Psoas muscle (tissue), 7 donors: ENCODE measurements at regions not wholly inside any gene's neighbourhood (a gene's known extent, or its start where the extent isn't known, plus 50 kb on each side); places are given as distances from the start of the nearest gene placed in this dataset.
A peak's percentile ranks its signal among the peaks of the same experiment; 100 is the strongest.

Experiments used
- ATAC-seq, 4 donors: fragments of 200-7000 bp; cut with Tn5 transposase; one replicate each; pipeline ENCODE4 v1.9.1; 2020; ENCODE audit warnings: moderate library complexity in 3 of 4, mild to moderate bottlenecking in 2 of 4
- DNase-seq, 2 donors: peaks; one replicate each; pipeline ENCODE4 v3.0.0-alpha.2; 2020
- H3K27ac ChIP-seq: fragments of 200-600 bp; one replicate; pipeline ENCODE4 v1.8.0; 2022
- H3K27me3 ChIP-seq, 3 donors: fragments of 200-600 bp in 1 of 3; one replicate each; pipeline versions ENCODE4 v1.6.1 to v1.8.0; 2013 to 2022; ENCODE audit warnings: low read length in 2 of 3, mild to moderate bottlenecking in 2 of 3, moderate library complexity in 1 of 3; ENCODE audit not compliant: insufficient read depth in 3 of 3
- H3K36me3 ChIP-seq, 2 donors: fragments of 200-600 bp in 1 of 2; one replicate each; pipeline versions ENCODE4 v1.6.1 to v1.8.0; 2013 to 2022; ENCODE audit warnings: low read depth in 1 of 2, mild to moderate bottlenecking in 1 of 2, moderate library complexity in 1 of 2; ENCODE audit not compliant: insufficient read depth in 1 of 2
- H3K4me1 ChIP-seq: fragments of 200-600 bp; one replicate; pipeline ENCODE4 v1.8.0; 2022
- H3K4me3 ChIP-seq: fragments of 200-600 bp; one replicate; pipeline ENCODE4 v1.8.0; 2022; ENCODE audit warnings: mild to moderate bottlenecking
- H3K9me3 ChIP-seq: fragments of 200-600 bp; one replicate; pipeline ENCODE4 v1.8.0; 2022
- CTCF ChIP-seq: fragments of 200-600 bp; IDR thresholded peaks from one replicate; pipeline ENCODE4 v1.8.0; 2022; ENCODE audit warnings: antibody characterized with exemption
- WGBS, 3 donors: extraction: QIAGEN DNeasy Blood & Tissue Kit; methylation state at CpG; one replicate each; pipeline versions ENCODE4 v1.1.6 to v1.1.7; 2013; 5-methylcytosine and 5-hydroxymethylcytosine counted together
- intact Hi-C, 2 donors: fragments of 100-400 bp; cut with DNase I; formaldehyde crosslinking; loops; one replicate each; pipeline versions ENCODE4 v1.11.0 to v1.14.2; 2022
- donor health status: healthy with polysubstance abuse.
- donor health status: DM: no; HTN: no; CAD: no; lungs with moderate emphysema.
- donor health status: Bipolar disorder and iron deficiency.
- donor health status: healthy.
- donor health status: DM: yes; HTN: yes; CAD: no.
- donor health status: DM: no; HTN: no; CAD: no.
- donor health status: DM: yes; HTN: yes; CAD: no.

- Histone ChIP-seq H3K36me3 (no peaks in the 10 kb centered on the region), H3K27ac (no peak overlapping the region), H3K27me3 (peaks cover 0 to 32% (median 4%) of the 10 kb centered on the region in 3 donors), H3K4me1 (no peaks in the 10 kb centered on the region), H3K9me3 (no peaks in the 10 kb centered on the region), H3K4me3 (no peak overlapping the region)
- no peak for TF ChIP-seq CTCF
- DNase-seq: peak in 1 of 2 donors; percentile 31
- 80 to 85% (median 85%) methylated on average over 14 of the region's 14 CpGs for WGBS, 3 donors
- ATAC-seq: no peak
- intact Hi-C loops: no loop called here
Observed at GRCh38 chr18:79621501-79621900, 58.1 kb upstream of the CTDP1 start.

- DNase-seq: no peak
Observed at GRCh38 chr18:79622004-79622403, 57.6 kb upstream of the CTDP1 start.

GRCh38 chr18:79624356-79625170 lies 55.0 kb upstream of the CTDP1 start:
- Histone ChIP-seq H3K9me3 (no peaks in the 10 kb centered on the region), H3K4me1 (no peaks in the 10 kb centered on the region), H3K36me3 (no peaks in the 10 kb centered on the region), H3K27me3 (peaks cover 0 to 26% (median 0%) of the 10 kb centered on the region in 3 donors), H3K27ac (no peak overlapping the region), H3K4me3 (no peak overlapping the region)
- no peak for TF ChIP-seq CTCF
- DNase-seq (peak in 1 of 2 donors; percentile 15), ATAC-seq (no peak)
- intact Hi-C loops: no loop called here
- 73 to 81% (median 80%) methylated on average over 8 of the region's 8 CpGs for WGBS, 3 donors

More at GRCh38 chr18:79622004-79622403, 57.6 kb upstream of the CTDP1 start:
- ATAC-seq: no peak
- no peaks in the 10 kb centered on the region for H3K4me1 ChIP-seq
- H3K36me3 ChIP-seq: no peaks in the 10 kb centered on the region
- H3K9me3 ChIP-seq: no peaks in the 10 kb centered on the region
- H3K27ac ChIP-seq: no peak overlapping the region
- no peak for TF ChIP-seq CTCF
- intact Hi-C loops: no loop called here
- no peak overlapping the region for H3K4me3 ChIP-seq
- peaks cover 0 to 28% (median 0%) of the 10 kb centered on the region in 3 donors for H3K27me3 ChIP-seq
- 89 to 92% (median 89%) methylated on average over 4 of the region's 4 CpGs for WGBS, 3 donors

- Histone ChIP-seq H3K27ac (no peak overlapping the region), H3K9me3 (no peaks in the 10 kb centered on the region), H3K4me1 (no peaks in the 10 kb centered on the region), H3K36me3 (no peaks in the 10 kb centered on the region), H3K27me3 (peaks cover 0 to 32% (median 0%) of the 10 kb centered on the region in 3 donors), H3K4me3 (no peak overlapping the region)
- intact Hi-C loops: no loop called here
- no peak for TF ChIP-seq CTCF
- DNase-seq (peak in 1 of 2 donors; percentile 41), ATAC-seq (no peak)
- 51 to 60% (median 59%) methylated on average over 17 of the region's 17 CpGs for WGBS, 3 donors
Observed at GRCh38 chr18:79625195-79625923, 54.2 kb upstream of the CTDP1 start.
